Skeletal muscle tissue (tissue), 3 donors: ENCODE measurements at regions not wholly inside any gene's neighbourhood (a gene's known extent, or its start where the extent isn't known, plus 50 kb on each side); places are given as distances from the start of the nearest gene placed in this dataset.

ENCODE experiments used
- H3K27ac ChIP-seq: one replicate; pipeline ENCODE4 v1.7.0; 2013; ENCODE audit warnings: mild to moderate bottlenecking, low read depth, low read length, inconsistent platforms
- H3K27me3 ChIP-seq, 3 donors: one replicate each; pipeline ENCODE4 v1.7.0; 2013; ENCODE audit warnings: low read length in 3 of 3; ENCODE audit not compliant: control insufficient read depth in 3 of 3, insufficient read depth in 3 of 3
- H3K36me3 ChIP-seq, 3 donors: one replicate each; pipeline ENCODE4 v1.7.0; 2013; ENCODE audit warnings: low read length in 3 of 3; ENCODE audit not compliant: control insufficient read depth in 3 of 3, insufficient read depth in 3 of 3
- H3K4me1 ChIP-seq, 3 donors: one replicate each; pipeline ENCODE4 v1.7.0; 2013; ENCODE audit warnings: low read length in 3 of 3, mild to moderate bottlenecking in 3 of 3; ENCODE audit not compliant: control insufficient read depth in 3 of 3, insufficient read depth in 3 of 3
- H3K4me3 ChIP-seq, 3 donors: one replicate each; pipeline ENCODE4 v1.7.0; 2013; ENCODE audit warnings: low read length in 3 of 3
- H3K9ac ChIP-seq, 3 donors: one replicate each; pipeline ENCODE4 v1.7.0; 2013; ENCODE audit warnings: low read length in 3 of 3, mild to moderate bottlenecking in 3 of 3, moderate library complexity in 2 of 3, low read depth in 1 of 3
- H3K9me3 ChIP-seq, 3 donors: one replicate each; pipeline ENCODE4 v1.7.0; 2013; ENCODE audit warnings: low read length in 3 of 3; ENCODE audit not compliant: control insufficient read depth in 3 of 3
- donor health status: Osteomylitis.

- Histone ChIP-seq H3K4me1 (peaks cover 0 to 6% (median 0%) of the 10 kb centered on the region in 3 donors), H3K9ac (no peak overlapping the region), H3K27ac (no peak overlapping the region), H3K36me3 (no peaks in the 10 kb centered on the region), H3K27me3 (no peaks in the 10 kb centered on the region), H3K9me3 (no peaks in the 10 kb centered on the region), H3K4me3 (no peak overlapping the region)
These were observed 75.7 kb upstream of the F3 start for GRCh38 chr1:94617134-94617805.

- Histone ChIP-seq H3K27ac (no peak overlapping the region), H3K36me3 (no peaks in the 10 kb centered on the region), H3K9ac (no peak overlapping the region), H3K9me3 (no peaks in the 10 kb centered on the region), H3K4me1 (peaks cover 0 to 6% (median 0%) of the 10 kb centered on the region in 3 donors), H3K4me3 (no peak overlapping the region), H3K27me3 (no peaks in the 10 kb centered on the region)
These were observed 74.9 kb upstream of the F3 start for GRCh38 chr1:94616506-94616905.

- Histone ChIP-seq H3K27ac (no peak overlapping the region), H3K9me3 (no peaks in the 10 kb centered on the region), H3K36me3 (no peaks in the 10 kb centered on the region), H3K4me1 (peaks cover 0 to 3% (median 0%) of the 10 kb centered on the region in 3 donors), H3K4me3 (no peak overlapping the region), H3K27me3 (no peaks in the 10 kb centered on the region), H3K9ac (no peak overlapping the region)
These were observed 73.4 kb upstream of the F3 start for GRCh38 chr1:94614996-94615395.

GRCh38 chr1:94614168-94614815, 72.7 kb upstream of the F3 start:
- Histone ChIP-seq H3K4me1 (peaks cover 0 to 3% (median 0%) of the 10 kb centered on the region in 3 donors), H3K36me3 (no peaks in the 10 kb centered on the region), H3K9me3 (no peaks in the 10 kb centered on the region), H3K4me3 (no peak overlapping the region), H3K27ac (no peak overlapping the region), H3K27me3 (no peaks in the 10 kb centered on the region), H3K9ac (no peak overlapping the region)

- no peak overlapping the region for H3K27ac ChIP-seq
- H3K4me1 ChIP-seq = peaks cover 0 to 3% (median 0%) of the 10 kb centered on the region in 3 donors
- H3K27me3 ChIP-seq = no peaks in the 10 kb centered on the region
- no peak overlapping the region for H3K4me3 ChIP-seq
- H3K9me3 ChIP-seq = no peaks in the 10 kb centered on the region
- H3K36me3 ChIP-seq = no peaks in the 10 kb centered on the region
- H3K9ac ChIP-seq = no peak overlapping the region
These were observed 71.1 kb upstream of the F3 start for GRCh38 chr1:94612525-94613204.

- Histone ChIP-seq H3K9me3 (no peaks in the 10 kb centered on the region), H3K27me3 (no peaks in the 10 kb centered on the region), H3K4me3 (no peak overlapping the region), H3K27ac (no peak overlapping the region), H3K9ac (no peak overlapping the region), H3K36me3 (no peaks in the 10 kb centered on the region), H3K4me1 (peaks cover 0 to 3% (median 0%) of the 10 kb centered on the region in 3 donors)
These were observed 70.3 kb upstream of the F3 start for GRCh38 chr1:94611681-94612475.

GRCh38 chr1:94609619-94610018, 68.1 kb upstream of the F3 start:
- Histone ChIP-seq H3K9ac (no peak overlapping the region), H3K9me3 (no peaks in the 10 kb centered on the region), H3K27me3 (no peaks in the 10 kb centered on the region), H3K27ac (no peak overlapping the region), H3K4me1 (no peaks in the 10 kb centered on the region), H3K4me3 (no peak overlapping the region), H3K36me3 (no peaks in the 10 kb centered on the region)

GRCh38 chr1:94608852-94609530, 67.4 kb upstream of the F3 start:
- no peak overlapping the region for H3K4me3 ChIP-seq
- no peaks in the 10 kb centered on the region for H3K36me3 ChIP-seq
- no peak overlapping the region for H3K27ac ChIP-seq
- no peaks in the 10 kb centered on the region for H3K27me3 ChIP-seq
- no peak overlapping the region for H3K9ac ChIP-seq
- H3K4me1 ChIP-seq = no peaks in the 10 kb centered on the region
- H3K9me3 ChIP-seq = no peaks in the 10 kb centered on the region

- Histone ChIP-seq H3K36me3 (no peaks in the 10 kb centered on the region), H3K27ac (no peak overlapping the region), H3K4me3 (no peak overlapping the region), H3K4me1 (no peaks in the 10 kb centered on the region), H3K9ac (no peak overlapping the region), H3K27me3 (no peaks in the 10 kb centered on the region), H3K9me3 (no peaks in the 10 kb centered on the region)
These were observed 66.7 kb upstream of the F3 start for GRCh38 chr1:94608142-94608851.
